ENCODE measurements at regions not wholly inside any gene's neighbourhood (a gene's known extent, or its start where the extent isn't known, plus 50 kb on each side); places are given as distances from the start of the nearest gene placed in this dataset.

GRCh38 chr2:76268902-76269620, 558.3 kb upstream of the GCFC2 start:
- Histone ChIP-seq H3K4me3 (ENCODE audit: insufficient read depth, low read depth, low read length) (no peak overlapping the region), H3K27me3 (ENCODE audit: control insufficient read depth, insufficient read depth, low read length) (no peaks in the 10 kb centered on the region)
- DNase-seq, result no peak

GRCh38 chr2:76268484-76268883, 557.8 kb upstream of the GCFC2 start:
- no peaks in the 10 kb centered on the region for H3K27me3 ChIP-seq (ENCODE audit: control insufficient read depth, insufficient read depth, low read length)
- DNase-seq, result no peak
- no peaks in the 10 kb centered on the region for H3K36me3 ChIP-seq (replicated peaks; ENCODE audit: control insufficient read depth, insufficient read depth, low read length)
- no peak overlapping the region for H3K4me3 ChIP-seq (ENCODE audit: insufficient read depth, low read depth, low read length)

More at GRCh38 chr2:76268902-76269620, 558.3 kb upstream of the GCFC2 start:
- H3K36me3 ChIP-seq (replicated peaks; ENCODE audit: control insufficient read depth, insufficient read depth, low read length), result no peaks in the 10 kb centered on the region

DNA sequence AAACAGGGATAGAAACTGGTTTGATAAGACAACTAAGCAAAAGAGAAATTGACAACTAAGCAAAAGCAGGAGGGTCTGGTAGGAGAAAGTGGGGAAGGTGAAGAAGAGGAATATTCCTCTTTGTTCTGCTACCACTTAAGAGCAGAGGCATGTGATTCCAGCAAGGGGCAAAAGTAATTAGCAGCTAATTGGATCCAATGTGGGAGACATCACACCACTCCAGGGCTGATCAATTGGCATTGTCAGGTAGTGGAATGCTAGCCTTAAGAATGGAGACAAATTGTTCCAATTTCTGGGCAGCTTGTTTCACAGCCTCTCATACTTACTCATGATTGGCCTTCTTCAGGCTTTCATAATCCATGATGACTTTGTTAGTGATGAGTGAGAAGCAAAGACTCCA, 547.1 kb upstream of the GCFC2 start:
- Histone ChIP-seq H3K36me3 (replicated peaks; ENCODE audit: control insufficient read depth, insufficient read depth, low read length) (no peaks in the 10 kb centered on the region), H3K27me3 (ENCODE audit: control insufficient read depth, insufficient read depth, low read length) (no peaks in the 10 kb centered on the region), H3K4me3 (ENCODE audit: insufficient read depth, low read depth, low read length) (no peak overlapping the region)
- no peak for DNase-seq

- DNase-seq, result no peak
- no peak overlapping the region for H3K4me3 ChIP-seq (ENCODE audit: insufficient read depth, low read depth, low read length)
- H3K36me3 ChIP-seq (replicated peaks; ENCODE audit: control insufficient read depth, insufficient read depth, low read length), result no peaks in the 10 kb centered on the region
- no peaks in the 10 kb centered on the region for H3K27me3 ChIP-seq (ENCODE audit: control insufficient read depth, insufficient read depth, low read length)
Observed at GRCh38 chr2:76256458-76257088, 545.9 kb upstream of the GCFC2 start.

DNA sequence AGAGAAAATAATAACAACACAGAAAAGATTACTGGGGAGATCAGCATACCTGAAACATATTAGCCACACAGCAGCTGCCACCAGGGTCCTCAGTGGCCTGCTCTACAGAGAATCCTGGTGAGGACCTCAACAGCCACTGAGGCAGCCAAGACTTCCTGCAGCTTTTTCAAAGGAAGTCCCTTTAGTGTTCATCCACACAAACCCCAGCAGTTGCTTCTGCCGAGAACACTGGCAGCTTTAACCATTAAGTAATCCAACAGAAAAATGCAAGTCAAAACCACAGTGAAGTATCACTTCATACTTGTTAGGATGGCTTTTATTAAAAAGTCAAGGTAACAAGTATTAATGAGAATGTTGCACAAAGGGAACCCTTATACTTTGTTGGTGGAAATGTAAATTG, 542.0 kb upstream of the GCFC2 start:
- Histone ChIP-seq H3K4me3 (ENCODE audit: insufficient read depth, low read depth, low read length) (no peak overlapping the region), H3K36me3 (replicated peaks; ENCODE audit: control insufficient read depth, insufficient read depth, low read length) (no peaks in the 10 kb centered on the region), H3K27me3 (ENCODE audit: control insufficient read depth, insufficient read depth, low read length) (no peaks in the 10 kb centered on the region)
- DNase-seq, result no peak

- Histone ChIP-seq H3K36me3 (replicated peaks; ENCODE audit: control insufficient read depth, insufficient read depth, low read length) (no peaks in the 10 kb centered on the region), H3K4me3 (ENCODE audit: insufficient read depth, low read depth, low read length) (no peak overlapping the region), H3K27me3 (ENCODE audit: control insufficient read depth, insufficient read depth, low read length) (no peaks in the 10 kb centered on the region)
- DNase-seq, result no peak
Observed at GRCh38 chr2:76251342-76251741, 540.6 kb upstream of the GCFC2 start.

- no peak overlapping the region for H3K4me3 ChIP-seq (ENCODE audit: insufficient read depth, low read depth, low read length)
- no peak for DNase-seq
- H3K36me3 ChIP-seq (replicated peaks; ENCODE audit: control insufficient read depth, insufficient read depth, low read length), result no peaks in the 10 kb centered on the region
- no peaks in the 10 kb centered on the region for H3K27me3 ChIP-seq (ENCODE audit: control insufficient read depth, insufficient read depth, low read length)
Observed at GRCh38 chr2:76247006-76247405, 536.3 kb upstream of the GCFC2 start.

DNA sequence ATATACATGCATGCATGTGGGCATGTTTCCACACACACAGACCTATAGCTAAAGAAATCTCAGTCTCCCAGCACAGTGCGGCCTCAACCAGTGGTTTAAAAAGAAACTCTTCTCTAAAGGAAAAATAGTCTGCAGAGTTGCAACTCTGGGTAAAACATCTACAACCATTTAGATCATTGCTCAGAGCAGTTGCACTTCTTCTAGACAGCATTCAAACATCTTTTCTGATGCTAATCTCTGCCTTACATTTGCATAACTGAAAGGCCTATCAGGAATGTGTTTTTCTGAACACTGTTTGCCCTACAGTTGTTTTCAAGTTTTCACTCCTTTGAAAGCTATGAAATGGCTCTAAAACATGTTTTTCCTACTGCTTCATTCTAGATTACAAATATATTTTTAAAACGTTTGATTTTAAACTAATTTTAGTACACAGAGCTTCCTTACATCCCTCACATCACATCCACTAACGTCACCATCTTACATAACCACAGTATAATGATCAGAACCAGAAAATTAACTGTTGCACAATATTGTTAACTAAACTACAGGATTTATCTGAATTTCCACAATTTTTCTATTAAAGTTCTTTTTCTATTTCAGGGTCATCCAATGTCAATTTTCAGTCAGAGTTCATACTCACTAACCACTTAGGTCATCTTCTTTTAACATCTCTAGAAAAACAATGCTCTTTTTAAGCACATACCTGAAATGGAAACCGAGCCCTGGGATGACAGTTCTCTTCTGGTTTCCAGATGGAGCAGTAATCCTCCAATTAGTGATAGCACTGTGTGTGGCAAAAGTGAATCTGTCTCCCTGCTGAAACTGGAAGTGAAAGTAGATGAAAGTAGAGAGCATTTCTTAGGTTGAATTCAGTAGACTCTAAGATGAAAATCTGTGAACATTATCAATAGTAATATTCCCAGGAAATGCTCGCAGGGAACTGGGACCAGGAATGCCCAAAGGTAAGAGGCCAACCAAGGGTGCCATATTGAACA, 501.6 kb upstream of the GCFC2 start:
- no peaks in the 10 kb centered on the region for H3K36me3 ChIP-seq (replicated peaks; ENCODE audit: control insufficient read depth, insufficient read depth, low read length)
- H3K27me3 ChIP-seq (ENCODE audit: control insufficient read depth, insufficient read depth, low read length), result no peaks in the 10 kb centered on the region
- no peak overlapping the region for H3K4me3 ChIP-seq (ENCODE audit: insufficient read depth, low read depth, low read length)
- DNase-seq, result no peak

DNA sequence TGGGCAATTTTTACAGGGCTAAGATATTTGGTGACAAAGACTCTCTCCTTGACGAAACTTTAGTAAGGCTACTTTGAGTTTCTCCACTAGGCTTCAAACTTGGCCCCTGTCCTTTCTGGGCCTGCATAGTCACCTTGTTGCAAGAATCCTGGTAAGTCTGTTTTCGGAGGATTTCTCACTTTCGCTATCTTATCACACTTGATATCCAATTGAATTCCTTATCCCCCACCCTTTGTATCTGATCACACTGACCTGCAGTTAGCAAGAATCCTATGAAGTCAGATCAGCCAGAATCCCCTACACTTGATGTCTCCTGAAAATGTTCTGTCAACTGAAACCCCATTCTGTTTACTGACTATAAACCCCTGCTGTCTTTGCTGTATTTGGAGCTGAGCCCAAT, 499.8 kb upstream of the GCFC2 start:
- Histone ChIP-seq H3K36me3 (replicated peaks; ENCODE audit: control insufficient read depth, insufficient read depth, low read length) (no peaks in the 10 kb centered on the region), H3K27me3 (ENCODE audit: control insufficient read depth, insufficient read depth, low read length) (no peaks in the 10 kb centered on the region), H3K4me3 (ENCODE audit: insufficient read depth, low read depth, low read length) (no peak overlapping the region)
- no peak for DNase-seq

- no peak for DNase-seq
- H3K36me3 ChIP-seq (replicated peaks; ENCODE audit: control insufficient read depth, insufficient read depth, low read length), result no peaks in the 10 kb centered on the region
- no peaks in the 10 kb centered on the region for H3K27me3 ChIP-seq (ENCODE audit: control insufficient read depth, insufficient read depth, low read length)
- no peak overlapping the region for H3K4me3 ChIP-seq (ENCODE audit: insufficient read depth, low read depth, low read length)
Observed at GRCh38 chr2:76204048-76204447, 493.3 kb upstream of the GCFC2 start.

- H3K36me3 ChIP-seq (replicated peaks; ENCODE audit: control insufficient read depth, insufficient read depth, low read length), result no peaks in the 10 kb centered on the region
Observed at GRCh38 chr2:76202866-76203265, 492.2 kb upstream of the GCFC2 start.

GRCh38 chr2:76197842-76198448, 487.2 kb upstream of the GCFC2 start:
- Histone ChIP-seq H3K36me3 (replicated peaks; ENCODE audit: control insufficient read depth, insufficient read depth, low read length) (no peaks in the 10 kb centered on the region), H3K27me3 (ENCODE audit: control insufficient read depth, insufficient read depth, low read length) (no peaks in the 10 kb centered on the region), H3K4me3 (ENCODE audit: insufficient read depth, low read depth, low read length) (no peak overlapping the region)
- peak; percentile 6 for DNase-seq

More at GRCh38 chr2:76202866-76203265, 492.2 kb upstream of the GCFC2 start:
- DNase-seq, result no peak
- Histone ChIP-seq H3K4me3 (ENCODE audit: insufficient read depth, low read depth, low read length) (no peak overlapping the region), H3K27me3 (ENCODE audit: control insufficient read depth, insufficient read depth, low read length) (no peaks in the 10 kb centered on the region)

GRCh38 chr2:76197428-76197827, 486.7 kb upstream of the GCFC2 start:
- Histone ChIP-seq H3K36me3 (replicated peaks; ENCODE audit: control insufficient read depth, insufficient read depth, low read length) (no peaks in the 10 kb centered on the region), H3K4me3 (ENCODE audit: insufficient read depth, low read depth, low read length) (no peak overlapping the region), H3K27me3 (ENCODE audit: control insufficient read depth, insufficient read depth, low read length) (no peaks in the 10 kb centered on the region)
- DNase-seq, result no peak

DNA sequence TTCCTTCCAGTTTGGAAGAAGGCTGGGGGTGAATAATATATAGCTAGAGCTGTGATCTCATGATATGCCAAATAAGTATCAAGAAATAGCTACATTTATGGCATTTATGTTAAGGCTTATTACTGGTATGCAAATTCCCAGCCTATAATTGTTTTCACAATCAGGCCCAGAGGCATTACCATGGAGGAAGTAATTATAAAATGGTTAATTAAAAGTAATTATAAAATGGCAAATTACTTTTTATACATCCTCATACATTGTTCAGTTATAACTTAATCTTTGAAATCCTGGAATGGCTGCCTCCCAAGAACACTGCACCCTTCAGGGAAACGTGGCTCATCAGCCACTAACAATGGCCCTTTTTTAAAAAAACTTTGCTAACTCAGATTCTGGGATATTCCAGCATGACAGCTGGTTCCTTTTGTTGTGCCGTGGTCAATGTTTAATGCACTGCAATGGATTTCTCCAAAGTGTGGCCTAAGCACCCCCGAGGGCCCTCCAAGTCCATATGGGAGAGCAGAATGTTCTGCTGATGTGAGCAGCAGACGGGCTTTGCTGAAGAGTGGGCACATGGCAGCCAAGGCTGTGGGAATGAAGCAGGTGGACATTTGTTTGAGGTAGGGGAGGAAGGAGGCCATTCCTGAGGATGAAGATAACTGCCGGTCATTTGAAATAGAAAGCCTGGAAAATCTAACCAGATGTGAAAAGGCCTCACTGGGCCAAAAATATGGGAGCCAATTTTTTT, 483.5 kb upstream of the GCFC2 start:
- no peak for DNase-seq
- Histone ChIP-seq H3K27me3 (ENCODE audit: control insufficient read depth, insufficient read depth, low read length) (no peaks in the 10 kb centered on the region), H3K4me3 (ENCODE audit: insufficient read depth, low read depth, low read length) (no peak overlapping the region), H3K36me3 (replicated peaks; ENCODE audit: control insufficient read depth, insufficient read depth, low read length) (no peaks in the 10 kb centered on the region)
